ENCODE measurements at regions not wholly inside any gene's neighbourhood (a gene's known extent, or its start where the extent isn't known, plus 50 kb on each side); places are given as distances from the start of the nearest gene placed in this dataset.

GRCh38 chr11:80028998-80029397 lies 588.2 kb upstream of the TENM4 start:
- Histone ChIP-seq H3K18ac (ENCODE audit: low read depth, low read length) (no peak overlapping the region), H2BK120ac (ENCODE audit: low read depth, low read length) (no peak overlapping the region), H4K91ac (ENCODE audit: insufficient read depth, low read depth, low read length) (no peak overlapping the region), H2BK15ac (ENCODE audit: low read depth, low read length) (no peak overlapping the region), H3K27me3 (ENCODE audit: control insufficient read depth, insufficient read depth, low read length) (no peaks in the 10 kb centered on the region), H3K9me3 (ENCODE audit: control insufficient read depth, insufficient read depth, low read length) (no peaks in the 10 kb centered on the region), H2AK9ac (replicated peaks; ENCODE audit: low read depth, low read length, poor library complexity) (no peak overlapping the region), H2AFZ (replicated peaks; ENCODE audit: low read length, poor library complexity) (no peak overlapping the region), H3K4me2 (ENCODE audit: low read depth, low read length) (no peak overlapping the region), H3K4me1 (ENCODE audit: control insufficient read depth, insufficient read depth, low read length) (no peaks in the 10 kb centered on the region), H3K27ac (ENCODE audit: insufficient read depth, low read length) (no peak overlapping the region), H4K8ac (ENCODE audit: low read depth in 2 of 2, low read length in 2 of 2) (no peak overlapping the region), H4K5ac (ENCODE audit: low read depth, low read length) (no peak overlapping the region), H3K56ac (ENCODE audit: extremely low read depth, insufficient read depth, low read length) (no peak overlapping the region), H3K4me3 (ENCODE audit: insufficient read depth, low read depth, low read length) (no peak overlapping the region), H3K14ac (replicated peaks; ENCODE audit: low read depth, low read length) (no peak overlapping the region), H3K9ac (ENCODE audit: low read depth, low read length) (no peak overlapping the region), H4K20me1 (ENCODE audit: insufficient read depth, low read length) (no peaks in the 10 kb centered on the region), H3K4ac (ENCODE audit: low read depth, low read length) (no peak overlapping the region), H3K79me1 (ENCODE audit: low read depth in 1 of 2, low read length in 2 of 2) (no peaks in the 10 kb centered on the region), H3K9me1 (ENCODE audit: insufficient read depth, low read length) (no peaks in the 10 kb centered on the region), H2AK5ac (ENCODE audit: low read depth, low read length) (no peak overlapping the region), H3K36me3 (ENCODE audit: control insufficient read depth, insufficient read depth, low read length) (no peaks in the 10 kb centered on the region), H2BK20ac (ENCODE audit: low read depth, low read length) (no peak overlapping the region), H3K23ac (ENCODE audit: low read depth, low read length) (no peak overlapping the region), H2BK5ac (ENCODE audit: low read depth, low read length, poor library complexity, severe bottlenecking) (no peak overlapping the region)
- POLR2A ChIA-PET (ENCODE audit: unreplicated experiment), result no interaction called here
- no TSS peak for BruUV-seq (replicated peaks)
- ATAC-seq (ENCODE audit: low read depth), result no peak
- intact Hi-C loops (cut with micrococcal nuclease), result no loop called here
- dilution Hi-C loops (cut with HindIII; ENCODE audit: low sequenced_read_pairs, unreplicated experiment), result no loop called here
- no peak for DNase-seq
- CTCF ChIA-PET, result no interaction called here
- no CpG with 5 or more reads among the region's 3 CpGs for WGBS, 2 experiments (ENCODE audit: extremely low coverage in 2 of 2, insufficient read length in 1 of 2)
- in situ Hi-C loops (cut with MboI; ENCODE audit: low sequenced_read_pairs), result no loop called here
- TF ChIP-seq POLR2A (IDR thresholded peaks at IDR 0.05; ENCODE audit: low read depth, low read length) (no peak), RFX5 (IDR thresholded peaks at IDR 0.05; ENCODE audit: low read depth, low read length) (no peak), CTCF (conservative IDR thresholded peaks at IDR 0.05; ENCODE audit: low read depth, low read length) (no peak), BHLHE40 (IDR thresholded peaks at IDR 0.05; ENCODE audit: low read depth, low read length) (no peak), SMC3 (IDR thresholded peaks at IDR 0.05; ENCODE audit: low read depth, low read length) (no peak), FOS (IDR thresholded peaks at IDR 0.05; ENCODE audit: low read depth, low read length) (no peak), MAFK (IDR thresholded peaks at IDR 0.05; ENCODE audit: low read depth, low read length) (no peak), NFE2L2 (IDR thresholded peaks at IDR 0.05; ENCODE audit: low read depth, low read length) (no peak), MXI1 (IDR thresholded peaks at IDR 0.05; ENCODE audit: borderline replicate concordance, low read depth, low read length) (no peak)
